Caco-2 (cell line): ENCODE measurements at regions not wholly inside any gene's neighbourhood (a gene's known extent, or its start where the extent isn't known, plus 50 kb on each side); places are given as distances from the start of the nearest gene placed in this dataset.

Experiments
- BruUV-seq: library from RNA; stranded (reverse); fragments of 400-500 nt; replicated peaks from 2 replicates; lab custom pipeline; 2021; lab: Mats Ljungman, UMichigan
- CTCF ChIA-PET: fragments of 300-600 bp; sonication (Branson Sonifier 250); formaldehyde crosslinking; loops from one replicate; lab custom pipeline; 2022; ENCODE audit warnings: antibody characterized with exemption; lab: Charles Lee
- POLR2A ChIA-PET: fragments of 300-600 bp; sonication (Branson Sonifier 250); formaldehyde crosslinking; loops from one replicate; lab custom pipeline; 2022; ENCODE audit warnings: antibody characterized with exemption; lab: Charles Lee
- DNase-seq, 2 experiments: peaks; one replicate each; pipeline versions ENCODE4 v3.0.0 to v3.0.0-alpha.2; 2020 to 2022
- H3K27me3 ChIP-seq: replicated peaks from 2 replicates; pipeline ENCODE4 v1.6.0; 2011; ENCODE audit warnings: low read length; ENCODE audit not compliant: control insufficient read depth, insufficient read depth
- H3K36me3 ChIP-seq: 2 replicates; pipeline ENCODE4 v1.5.1; 2011; ENCODE audit warnings: low read length; ENCODE audit not compliant: control insufficient read depth, insufficient read depth
- H3K4me1 ChIP-seq: fragments of 250-450 bp; sonication (Bioruptor Pico); 2 replicates; pipeline ENCODE4 v1.5.1; 2020; ENCODE audit warnings: mild to moderate bottlenecking
- H3K4me3 ChIP-seq: 2 replicates; pipeline ENCODE4 v1.5.1; 2011; ENCODE audit warnings: low read depth, mild to moderate bottlenecking, control low read depth, low read length
- H3K9me3 ChIP-seq: fragments of 250-450 bp; sonication (Bioruptor Pico); 2 replicates; pipeline ENCODE4 v1.5.1; 2020; ENCODE audit warnings: mild to moderate bottlenecking, moderate library complexity
- H3K27ac Mint-ChIP-seq: one replicate; pipeline ENCODE4 v1.8.0; 2022; ENCODE audit warnings: mixed read lengths; ENCODE audit not compliant: unreplicated experiment
- H3K27me3 Mint-ChIP-seq: one replicate; pipeline ENCODE4 v1.8.0; 2022; ENCODE audit warnings: mixed read lengths; ENCODE audit not compliant: insufficient read depth, unreplicated experiment
- H3K36me3 Mint-ChIP-seq: one replicate; pipeline ENCODE4 v1.8.0; 2022; ENCODE audit warnings: mild to moderate bottlenecking, mixed read lengths; ENCODE audit not compliant: insufficient read depth, unreplicated experiment
- H3K4me1 Mint-ChIP-seq: one replicate; pipeline ENCODE4 v1.8.0; 2022; ENCODE audit warnings: low read depth, mixed read lengths; ENCODE audit not compliant: unreplicated experiment
- H3K4me3 Mint-ChIP-seq: one replicate; pipeline ENCODE4 v1.8.0; 2022; ENCODE audit warnings: mild to moderate bottlenecking, moderate library complexity, mixed read lengths; ENCODE audit not compliant: unreplicated experiment
- H3K9me3 Mint-ChIP-seq: one replicate; pipeline ENCODE4 v1.8.0; 2022; ENCODE audit warnings: mixed read lengths; ENCODE audit not compliant: unreplicated experiment
- CTCF ChIP-seq, 2 experiments: fragments of 200-600 bp in 1 of 2; IDR thresholded peaks; 1 replicate in 1 of 2; 2 replicates in 1 of 2; pipeline versions ENCODE4 v1.5.1 to v1.8.0; 2011 to 2022; ENCODE audit warnings: antibody characterized with exemption in 1 of 2, control low read depth in 1 of 2, inconsistent platforms in 1 of 2, low read depth in 1 of 2, low read length in 1 of 2, mild to moderate bottlenecking in 1 of 2, moderate library complexity in 1 of 2; ENCODE audit not compliant: insufficient read depth in 1 of 2, severe bottlenecking in 1 of 2, unreplicated experiment in 1 of 2
- intact Hi-C: fragments of 100-400 bp; cut with micrococcal nuclease; formaldehyde crosslinking; loops from one replicate; pipeline ENCODE4 v1.10.0; 2022; ENCODE audit not compliant: unreplicated experiment

- no peak for TF ChIP-seq CTCF (IDR thresholded peaks at IDR 0.05; ENCODE audit: insufficient read depth in 1 of 2, low read depth in 1 of 2, low read length in 1 of 2, severe bottlenecking in 1 of 2, unreplicated experiment in 1 of 2)
- Mint-ChIP-seq H3K9me3 (peaks cover 11% of the 10 kb centered on the region), H3K4me3 (no peak overlapping the region), H3K27ac (no peak overlapping the region), H3K4me1 (no peaks in the 10 kb centered on the region), H3K27me3 (no peaks in the 10 kb centered on the region), H3K36me3 (no peaks in the 10 kb centered on the region)
- no peaks in the 10 kb centered on the region for H3K4me1 ChIP-seq
- H3K9me3 ChIP-seq, result no peaks in the 10 kb centered on the region
- no peaks in the 10 kb centered on the region for H3K27me3 ChIP-seq
- ChIA-PET CTCF (no interaction called here), POLR2A (no interaction called here)
- intact Hi-C loops, result no loop called here
- no peak for DNase-seq
- H3K36me3 ChIP-seq, result no peaks in the 10 kb centered on the region
- no peak overlapping the region for H3K4me3 ChIP-seq
- BruUV-seq, result no TSS peak
Measured at GRCh38 chr21:39108291-39109162, 74.7 kb downstream of the PSMG1 start.

DNA sequence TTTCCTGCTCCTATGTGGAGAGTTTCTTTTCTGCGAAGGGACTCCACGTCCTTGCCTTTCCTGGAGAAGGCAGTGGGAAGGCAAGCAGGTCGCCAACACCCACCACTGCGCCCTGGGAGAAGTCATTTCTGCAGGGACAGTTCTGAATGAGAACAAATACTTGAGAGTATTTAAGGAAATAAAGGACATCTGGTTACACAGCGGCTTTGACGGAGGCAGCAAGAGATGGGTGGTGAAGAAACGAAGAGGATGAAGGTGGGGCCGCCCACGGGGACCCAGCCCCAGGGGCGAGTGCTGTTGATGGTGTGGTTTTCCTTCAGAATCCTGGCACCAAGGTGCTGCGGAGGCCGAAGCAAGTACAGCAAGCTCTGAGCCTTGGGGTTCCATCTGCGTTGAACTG, 75.5 kb downstream of the PSMG1 start:
- H3K4me1 Mint-ChIP-seq, result no peaks in the 10 kb centered on the region
- Histone ChIP-seq H3K36me3 (no peaks in the 10 kb centered on the region), H3K4me3 (no peak overlapping the region), H3K27me3 (no peaks in the 10 kb centered on the region), H3K9me3 (no peaks in the 10 kb centered on the region), H3K4me1 (no peaks in the 10 kb centered on the region)
- no peak overlapping the region for H3K4me3 Mint-ChIP-seq
- DNase-seq, result no peak
- H3K9me3 Mint-ChIP-seq, result peaks cover 12% of the 10 kb centered on the region
- no TSS peak for BruUV-seq
- H3K36me3 Mint-ChIP-seq, result no peaks in the 10 kb centered on the region
- no peak overlapping the region for H3K27ac Mint-ChIP-seq
- no peaks in the 10 kb centered on the region for H3K27me3 Mint-ChIP-seq
- intact Hi-C loops, result no loop called here
- POLR2A ChIA-PET, result no interaction called here
- CTCF ChIA-PET, result no interaction called here
- TF ChIP-seq CTCF (IDR thresholded peaks at IDR 0.05; ENCODE audit: insufficient read depth in 1 of 2, low read depth in 1 of 2, low read length in 1 of 2, severe bottlenecking in 1 of 2, unreplicated experiment in 1 of 2), result no peak

- BruUV-seq, result no TSS peak
- H3K36me3 ChIP-seq, result no peaks in the 10 kb centered on the region
- no peaks in the 10 kb centered on the region for H3K27me3 Mint-ChIP-seq
- ChIA-PET POLR2A (no interaction called here), CTCF (no interaction called here)
- H3K27me3 ChIP-seq, result no peaks in the 10 kb centered on the region
- peaks cover 12% of the 10 kb centered on the region for H3K9me3 Mint-ChIP-seq
- TF ChIP-seq CTCF (IDR thresholded peaks at IDR 0.05; ENCODE audit: insufficient read depth in 1 of 2, low read depth in 1 of 2, low read length in 1 of 2, severe bottlenecking in 1 of 2, unreplicated experiment in 1 of 2), result no peak
- intact Hi-C loops, result no loop called here
- DNase-seq, result no peak
- H3K27ac Mint-ChIP-seq, result no peak overlapping the region
- no peaks in the 10 kb centered on the region for H3K9me3 ChIP-seq
- no peaks in the 10 kb centered on the region for H3K4me1 ChIP-seq
- no peak overlapping the region for H3K4me3 ChIP-seq
- H3K36me3 Mint-ChIP-seq, result no peaks in the 10 kb centered on the region
- H3K4me1 Mint-ChIP-seq, result no peaks in the 10 kb centered on the region
- H3K4me3 Mint-ChIP-seq, result no peak overlapping the region
Measured at GRCh38 chr21:39106881-39107462, 76.3 kb downstream of the PSMG1 start.
